H1 (cell line): ENCODE measurements at regions not wholly inside any gene's neighbourhood (a gene's known extent, or its start where the extent isn't known, plus 50 kb on each side); places are given as distances from the start of the nearest gene placed in this dataset.

Experiments
- CTCF ChIA-PET: fragments of 300-600 bp; sonication (Branson Sonifier 250); formaldehyde crosslinking; loops from one replicate; lab custom pipeline; 2021; ENCODE audit not compliant: partially characterized antibody; lab: Charles Lee
- POLR2A ChIA-PET: fragments of 300-600 bp; sonication (Branson Sonifier 250); formaldehyde crosslinking; loops from one replicate; lab custom pipeline; 2021; ENCODE audit warnings: inconsistent platforms; ENCODE audit not compliant: partially characterized antibody; lab: Charles Lee
- DNase-seq, 2 experiments: peaks; one replicate each; pipeline versions ENCODE4 v3.0.0 to v3.0.0-alpha.2; 2010 to 2022; ENCODE audit warnings: low spot score in 2 of 2, low read depth in 1 of 2, mixed read lengths in 1 of 2
- FAIRE-seq: peaks from 2 replicates; lab custom pipeline; 2011; peaks lifted over from hg19 to GRCh38; lab: Jason Lieb, UNC
- H2AFZ ChIP-seq: 2 replicates; pipeline ENCODE4 v1.8.1; 2012; ENCODE audit warnings: low read length, inconsistent platforms
- H2AK5ac ChIP-seq: 2 replicates; pipeline ENCODE4 v1.6.1; 2013; ENCODE audit warnings: low read depth, low read length
- H2BK120ac ChIP-seq: replicated peaks from 2 replicates; pipeline ENCODE3; 2013; ENCODE audit warnings: low read depth, low read length, inconsistent platforms
- H2BK12ac ChIP-seq: 2 replicates; pipeline ENCODE4 v1.6.1; 2013; ENCODE audit warnings: low read depth, low read length
- H2BK15ac ChIP-seq: 2 replicates; pipeline ENCODE4 v1.6.1; 2013; ENCODE audit warnings: low read length
- H2BK20ac ChIP-seq: 2 replicates; pipeline ENCODE4 v1.6.1; 2013; ENCODE audit warnings: low read length
- H2BK5ac ChIP-seq: 2 replicates; pipeline ENCODE4 v1.6.1; 2013; ENCODE audit warnings: low read depth, low read length
- H3K14ac ChIP-seq: 2 replicates; pipeline ENCODE4 v1.6.1; 2013; ENCODE audit warnings: inconsistent platforms; ENCODE audit not compliant: insufficient read length
- H3K18ac ChIP-seq: 2 replicates; pipeline ENCODE4 v1.6.1; 2013; ENCODE audit warnings: low read length; ENCODE audit errors: extremely low read depth
- H3K23ac ChIP-seq: 2 replicates; pipeline ENCODE4 v1.6.1; 2013; ENCODE audit warnings: inconsistent platforms; ENCODE audit not compliant: insufficient read length
- H3K23me2 ChIP-seq: 2 replicates; pipeline ENCODE4 v1.6.1; 2013; ENCODE audit warnings: low read depth, low read length
- H3K27ac ChIP-seq: 2 replicates; pipeline ENCODE4 v1.6.1; 2011; ENCODE audit warnings: low read depth, low read length, inconsistent platforms
- H3K27me3 ChIP-seq, 4 experiments: replicated peaks in 1 of 4; 1 replicate in 1 of 4; 2 replicates in 3 of 4; pipeline versions ENCODE4 v1.6.1 to v1.8.1; 2011 to 2013; ENCODE audit warnings: low read length in 3 of 4, mild to moderate bottlenecking in 3 of 4, inconsistent platforms in 2 of 4, mixed read lengths in 2 of 4, moderate library complexity in 1 of 4; ENCODE audit not compliant: control insufficient read depth in 3 of 4, insufficient read depth in 3 of 4; ENCODE audit errors: extremely low read depth in 1 of 4
- H3K36me3 ChIP-seq, 4 experiments: 2 replicates each; pipeline versions ENCODE4 v1.6.1 to v1.8.1; 2011 to 2013; ENCODE audit warnings: mild to moderate bottlenecking in 4 of 4, low read length in 3 of 4, moderate library complexity in 2 of 4, control low read depth in 1 of 4, inconsistent platforms in 1 of 4; ENCODE audit not compliant: insufficient read depth in 4 of 4, control insufficient read depth in 2 of 4
- H3K4ac ChIP-seq: replicated peaks from 2 replicates; pipeline ENCODE3; 2013; ENCODE audit warnings: low read length, low read depth, mixed read lengths, inconsistent platforms; ENCODE audit not compliant: insufficient read length
- H3K4me1 ChIP-seq, 4 experiments: replicated peaks in 1 of 4; 1 replicate in 1 of 4; 2 replicates in 3 of 4; pipeline versions ENCODE4 v1.6.1 to v1.8.1; 2011 to 2013; ENCODE audit warnings: low read length in 3 of 4, inconsistent platforms in 2 of 4, mixed read lengths in 1 of 4; ENCODE audit not compliant: insufficient read depth in 4 of 4, control insufficient read depth in 3 of 4
- H3K4me2 ChIP-seq, 2 experiments: 2 replicates each; pipeline versions ENCODE4 v1.6.1 to v1.8.1; 2011 to 2013; ENCODE audit warnings: low read depth in 2 of 2, low read length in 2 of 2, control low read depth in 1 of 2, inconsistent platforms in 1 of 2, mild to moderate bottlenecking in 1 of 2; ENCODE audit not compliant: insufficient read depth in 1 of 2
- H3K4me3 ChIP-seq, 4 experiments: fragments of 200-600, 300-600 bp in 1 of 4; sonication (generic), shearing (Covaris generic), sonication (Bioruptor Twin) in 1 of 4; 2 replicates each; pipeline versions ENCODE4 v1.5.1 to v1.8.1; 2011 to 2016; ENCODE audit warnings: low read length in 4 of 4, low read depth in 3 of 4, control low read depth in 2 of 4, inconsistent platforms in 2 of 4, mild to moderate bottlenecking in 2 of 4, mixed read lengths in 1 of 4, moderate library complexity in 1 of 4; ENCODE audit not compliant: insufficient read depth in 2 of 4; ENCODE audit errors: extremely low read depth in 1 of 4
- H3K56ac ChIP-seq: replicated peaks from 2 replicates; pipeline ENCODE3; 2013; ENCODE audit warnings: low read depth, mild to moderate bottlenecking, mixed read lengths, low read length, inconsistent platforms; ENCODE audit not compliant: insufficient read length
- H3K79me1 ChIP-seq: 2 replicates; pipeline ENCODE4 v1.6.1; 2013; ENCODE audit warnings: low read depth, low read length, control low read depth
- H3K79me2 ChIP-seq, 2 experiments: 2 replicates each; pipeline versions ENCODE4 v1.6.1 to v1.8.1; 2012 to 2013; ENCODE audit warnings: low read length in 2 of 2, mild to moderate bottlenecking in 2 of 2, inconsistent platforms in 1 of 2; ENCODE audit not compliant: insufficient read depth in 2 of 2, control insufficient read depth in 1 of 2
- H3K9ac ChIP-seq, 4 experiments: replicated peaks in 1 of 4; 1 replicate in 1 of 4; 2 replicates in 3 of 4; pipeline versions ENCODE4 v1.6.1 to v1.8.1; 2011 to 2013; ENCODE audit warnings: low read depth in 3 of 4, low read length in 3 of 4, control low read depth in 2 of 4, mild to moderate bottlenecking in 2 of 4, moderate library complexity in 2 of 4, inconsistent platforms in 1 of 4; ENCODE audit errors: extremely low read depth in 1 of 4
- H3K9me3 ChIP-seq, 2 experiments: 2 replicates each; pipeline versions ENCODE4 v1.6.1 to v1.8.1; 2012 to 2013; ENCODE audit warnings: mild to moderate bottlenecking in 2 of 2, moderate library complexity in 2 of 2, control low read depth in 1 of 2, inconsistent platforms in 1 of 2, low read depth in 1 of 2, low read length in 1 of 2, mixed read lengths in 1 of 2; ENCODE audit not compliant: insufficient read depth in 2 of 2
- H4K20me1 ChIP-seq, 2 experiments: replicated peaks in 1 of 2; 2 replicates each; pipeline versions ENCODE3 to v1.8.1; 2011 to 2013; ENCODE audit warnings: inconsistent platforms in 2 of 2, low read length in 2 of 2, mild to moderate bottlenecking in 1 of 2; ENCODE audit not compliant: insufficient read depth in 2 of 2, control insufficient read depth in 1 of 2
- H4K5ac ChIP-seq: 2 replicates; pipeline ENCODE4 v1.6.1; 2013; ENCODE audit warnings: low read length, low read depth, mixed read lengths, inconsistent platforms; ENCODE audit not compliant: insufficient read length
- H4K8ac ChIP-seq: 2 replicates; pipeline ENCODE4 v1.8.0; 2013; ENCODE audit warnings: mild to moderate bottlenecking, moderate library complexity, low read length, inconsistent platforms; ENCODE audit not compliant: insufficient read depth; ENCODE audit errors: extremely low read depth
- H4K91ac ChIP-seq: replicated peaks from 2 replicates; pipeline ENCODE3; 2013; ENCODE audit warnings: low read length, mixed read lengths, inconsistent platforms; ENCODE audit not compliant: insufficient read length
- ATF2 ChIP-seq: IDR thresholded peaks from 2 replicates; pipeline ENCODE4 v1.6.1; 2012; ENCODE audit warnings: low read length, inconsistent platforms
- ATF3 ChIP-seq: IDR thresholded peaks from 2 replicates; pipeline ENCODE4 v1.6.1; 2011; ENCODE audit warnings: low read depth, mild to moderate bottlenecking, low read length; ENCODE audit not compliant: insufficient read depth
- BACH1 ChIP-seq: IDR thresholded peaks from 2 replicates; pipeline ENCODE4 v1.6.1; 2012; ENCODE audit warnings: low read length, improper control_type of control experiment
- EGR1 ChIP-seq: IDR thresholded peaks from 2 replicates; pipeline ENCODE4 v1.6.1; 2011; ENCODE audit warnings: low read depth, low read length, borderline replicate concordance
- HDAC6 ChIP-seq: IDR thresholded peaks from one replicate; pipeline ENCODE4 v1.7.1; 2012; ENCODE audit warnings: low read depth, mild to moderate bottlenecking, inconsistent platforms, low read length, moderate library complexity
- KDM1A ChIP-seq: fragments of 200-600, 300-600 bp; sonication (generic); IDR thresholded peaks from 2 replicates; pipeline ENCODE4 v1.7.1; 2016; ENCODE audit warnings: mild to moderate bottlenecking, low read length, borderline replicate concordance
- RNF2 ChIP-seq: fragments of 200-900, 300-1000 bp; sonication (generic); IDR thresholded peaks from 2 replicates; pipeline ENCODE4 v1.7.1; 2016; ENCODE audit warnings: borderline replicate concordance, low read depth, mild to moderate bottlenecking, antibody characterized with exemption, low read length; ENCODE audit not compliant: poor library complexity, severe bottlenecking; ENCODE audit errors: missing control alignments
- SIRT6 ChIP-seq: IDR thresholded peaks from one replicate; pipeline ENCODE4 v1.7.1; 2012; ENCODE audit warnings: low read length, inconsistent platforms
- SP2 ChIP-seq: IDR thresholded peaks from 2 replicates; pipeline ENCODE4 v1.6.1; 2012; ENCODE audit warnings: mild to moderate bottlenecking, low read length, inconsistent platforms
- TAF1 ChIP-seq: IDR thresholded peaks from 2 replicates; pipeline ENCODE4 v1.6.1; 2011; ENCODE audit warnings: mild to moderate bottlenecking, low read depth, low read length
- TAF7 ChIP-seq: optimal IDR thresholded peaks from 2 replicates; pipeline ENCODE3; 2011; ENCODE audit warnings: low read depth, mild to moderate bottlenecking, inconsistent platforms, low read length, moderate library complexity, borderline replicate concordance
- TEAD4 ChIP-seq: IDR thresholded peaks from 2 replicates; pipeline ENCODE4 v1.6.1; 2012; ENCODE audit warnings: low read depth, low read length, inconsistent platforms, mixed read lengths
- WGBS, 2 experiments: shearing (Covaris generic) in 1 of 2; methylation state at CpG; one replicate each; pipeline versions ENCODE4 v1.1.6 to v1.1.7; 2013 to 2015; ENCODE audit warnings: low lambda C conversion rate in 2 of 2, mixed read lengths in 2 of 2, inconsistent platforms in 1 of 2, low coverage in 1 of 2, missing lambda C conversion rate in 1 of 2; ENCODE audit not compliant: insufficient replicate concordance in 2 of 2, insufficient coverage in 1 of 2, insufficient read length in 1 of 2; ENCODE audit errors: extremely low coverage in 1 of 2, missing lambda C conversion rate in 1 of 2; 5-methylcytosine and 5-hydroxymethylcytosine counted together

- Histone ChIP-seq H4K8ac (no peak overlapping the region), H3K23me2 (no peaks in the 10 kb centered on the region), H3K79me1 (no peaks in the 10 kb centered on the region), H2BK5ac (no peak overlapping the region), H3K36me3 (no peaks in the 10 kb centered on the region; a peak in 1 of 8 replicates), H3K27ac (no peak overlapping the region), H3K56ac (no peak overlapping the region), H3K79me2 (no peaks in the 10 kb centered on the region), H3K14ac (no peak overlapping the region), H2BK20ac (peak overlapping the region; percentile 16), H3K18ac (no peak overlapping the region), H4K91ac (no peak overlapping the region), H3K23ac (no peak overlapping the region), H3K9ac (no peak overlapping the region), H3K4me3 (no peak overlapping the region), H4K5ac (no peak overlapping the region), H3K4me2 (no peak overlapping the region), H3K4ac (no peak overlapping the region), H4K20me1 (no peaks in the 10 kb centered on the region), H2AK5ac (no peak overlapping the region), H3K27me3 (no peaks in the 10 kb centered on the region), H2BK15ac (no peak overlapping the region), H2AFZ (no peak overlapping the region), H3K9me3 (no peaks in the 10 kb centered on the region), H2BK120ac (no peak overlapping the region), H3K4me1 (peaks cover 0 to 7% (median 2%) of the 10 kb centered on the region in 4 experiments; a peak in 3 of 7 replicates), H2BK12ac (0 out of 2 replicates have a peak overlapping the region, but pooled peaks have one; percentile 29)
- ChIA-PET CTCF (no interaction called here), POLR2A (no interaction called here)
- DNase-seq, result no peak
- WGBS, 2 experiments, result 92% methylated on average over 4 of the region's 4 CpGs; no CpG with 5 or more reads in 1 of the 2 experiments
- FAIRE-seq, result no peak
- TF ChIP-seq ATF3 (no peak), TAF7 (no peak), TAF1 (no peak), HDAC6 (no peak), KDM1A (no peak), RNF2 (no peak), SIRT6 (no peak), SP2 (no peak), BACH1 (no peak), TEAD4 (no peak), EGR1 (no peak), ATF2 (no peak)
These were observed 466.4 kb downstream of the DMRTA1 start for GRCh38 chr9:22913026-22913425.
